IPS-NIHi7 (cell line): ENCODE measurements at regions not wholly inside any gene's neighbourhood (a gene's known extent, or its start where the extent isn't known, plus 50 kb on each side); places are given as distances from the start of the nearest gene placed in this dataset.

Experiments
- DNase-seq: peaks from one replicate; pipeline ENCODE4 v3.0.0; 2012; ENCODE audit warnings: mixed read lengths; ENCODE audit errors: extremely low spot score

GRCh38 chr3:24641628-24642027 lies 147.0 kb upstream of the THRB start:
- no peak for DNase-seq

DNA sequence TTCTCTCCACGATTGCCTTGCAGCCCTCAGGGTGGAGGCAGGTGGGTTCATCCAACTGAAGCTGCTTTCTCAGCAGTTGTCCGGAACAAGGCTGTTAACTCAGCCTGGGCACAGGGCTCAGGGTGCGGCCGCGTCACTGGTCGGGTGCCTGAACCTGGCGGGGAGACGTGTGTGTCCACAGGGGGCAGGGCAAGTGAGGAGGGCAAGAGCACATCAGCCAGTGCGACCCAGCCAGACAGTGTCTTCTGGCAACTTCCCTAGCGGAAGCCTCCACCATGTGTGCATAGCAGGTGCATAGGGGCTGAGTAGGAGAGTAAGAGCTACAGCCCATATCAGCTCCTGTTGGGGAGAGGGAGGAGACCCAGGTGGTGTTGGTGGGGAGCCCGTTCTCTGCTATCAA lies 150.4 kb upstream of the THRB start:
- DNase-seq, result no peak

DNA sequence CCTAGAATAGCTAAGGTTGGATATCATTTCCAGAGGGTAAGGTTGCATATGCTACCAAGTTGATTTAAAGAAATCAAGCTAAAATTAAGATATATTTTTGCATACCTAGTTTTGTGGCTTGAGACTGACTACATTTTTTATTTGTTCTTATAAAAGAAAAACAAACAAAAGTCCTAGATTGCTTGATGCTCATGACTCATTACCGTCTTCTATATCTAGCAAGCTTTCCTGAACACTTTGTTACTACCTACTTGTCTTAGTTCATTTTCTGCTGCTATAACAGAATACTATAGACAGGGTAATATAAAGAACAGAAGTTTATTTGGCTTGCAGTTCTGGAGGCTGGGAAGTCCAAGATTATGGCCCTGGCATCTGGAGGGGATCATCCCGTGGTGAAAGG lies 152.1 kb upstream of the THRB start:
- no peak for DNase-seq

- DNase-seq, result no peak
Measured at GRCh38 chr3:24648063-24648462, 153.4 kb upstream of the THRB start.

- DNase-seq, result no peak
Measured at GRCh38 chr3:24650839-24651238, 156.2 kb upstream of the THRB start.

DNA sequence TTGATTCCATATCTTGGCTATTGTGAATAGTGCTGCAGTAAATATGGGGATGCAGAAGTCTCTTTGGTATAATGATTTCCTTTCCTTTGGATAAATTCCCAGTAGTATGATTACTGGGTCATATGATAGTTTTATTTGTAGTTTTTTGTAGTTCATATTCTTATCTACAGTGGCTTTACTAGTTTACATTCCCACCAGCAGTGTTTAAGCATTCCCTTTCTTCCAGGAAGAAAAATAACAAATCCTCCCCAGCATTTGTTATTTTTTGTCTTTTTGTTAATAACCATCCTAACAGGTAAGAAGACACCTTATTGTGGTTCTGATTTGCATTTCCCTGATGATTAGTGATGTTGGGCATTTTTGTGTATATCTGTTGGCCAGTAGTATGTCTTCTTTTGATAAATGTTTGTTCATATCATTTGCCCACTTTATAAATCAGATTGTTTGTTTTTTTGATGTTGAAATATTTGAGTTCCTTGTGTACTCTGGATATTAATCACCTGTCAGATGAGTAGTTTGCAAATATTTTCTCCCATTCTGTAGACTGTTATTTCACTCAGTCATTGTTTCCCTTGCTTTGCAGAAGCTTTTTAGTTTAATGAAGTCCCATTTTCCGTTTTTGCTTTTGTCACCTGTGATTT lies 163.3 kb upstream of the THRB start:
- no peak for DNase-seq

- no peak for DNase-seq
Measured at GRCh38 chr3:24661175-24661584, 166.5 kb upstream of the THRB start.

DNA sequence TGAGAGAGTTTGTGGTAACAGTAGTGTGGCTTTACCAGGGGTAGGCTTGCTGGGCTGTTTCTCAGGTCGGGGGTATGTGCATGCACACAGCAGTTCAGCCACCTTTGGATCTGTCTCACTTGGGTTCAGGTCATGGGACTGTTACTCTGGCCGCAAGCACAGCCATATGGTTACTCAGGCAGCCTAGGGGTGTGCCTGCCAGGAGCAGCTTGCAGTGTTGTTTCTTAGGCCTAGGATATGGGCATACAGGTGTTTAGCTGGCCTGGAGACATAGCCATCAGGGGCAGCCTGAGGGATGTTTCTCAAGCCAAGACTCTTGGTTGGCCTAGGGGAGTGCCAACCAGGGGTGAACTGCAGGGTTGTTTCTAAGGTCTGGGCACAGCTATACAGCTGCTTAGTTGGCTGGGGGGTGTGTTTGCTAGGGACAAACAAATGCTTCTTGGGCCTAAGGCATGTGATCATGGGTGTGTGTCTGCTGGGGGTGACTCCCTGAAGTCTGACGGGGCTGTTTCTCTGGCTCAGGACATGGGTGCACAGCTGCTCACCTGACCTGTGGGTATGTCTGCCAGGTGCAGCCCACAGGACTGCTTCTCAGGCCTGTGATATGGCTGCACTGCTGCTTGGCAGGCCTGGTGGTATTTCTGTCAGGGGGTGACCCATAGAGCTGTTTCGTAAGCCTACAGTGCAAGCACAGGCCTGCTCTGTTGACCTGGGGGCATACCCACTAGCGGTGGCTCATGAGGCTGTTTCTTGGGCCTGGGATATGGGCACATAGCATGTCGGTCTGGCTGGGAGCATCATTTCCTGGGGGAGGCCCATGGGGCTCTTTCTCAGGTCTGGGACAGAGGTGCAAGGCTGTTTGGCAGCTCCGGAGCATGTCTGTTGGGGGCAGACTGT lies 168.0 kb upstream of the THRB start:
- no peak for DNase-seq

DNA sequence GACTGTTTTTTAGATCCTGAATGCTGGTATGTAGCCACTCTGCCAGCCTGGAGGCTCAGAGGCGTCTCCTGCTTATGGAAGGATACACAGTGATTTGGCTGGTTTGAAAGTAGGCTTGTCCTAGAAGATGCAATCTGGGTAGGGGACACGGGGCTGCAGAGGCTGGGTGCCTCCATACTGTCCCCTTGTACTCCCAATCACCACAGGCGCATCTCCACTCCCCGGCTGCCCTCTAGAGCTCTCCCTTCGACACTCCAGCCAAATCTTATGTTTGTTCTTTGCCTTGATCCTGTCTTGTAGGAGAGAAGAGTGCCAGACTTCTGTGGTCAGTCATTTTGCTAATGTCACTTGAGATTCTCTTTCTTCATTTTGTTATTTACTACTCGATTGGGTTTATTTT lies 168.8 kb upstream of the THRB start:
- no peak for DNase-seq

DNA sequence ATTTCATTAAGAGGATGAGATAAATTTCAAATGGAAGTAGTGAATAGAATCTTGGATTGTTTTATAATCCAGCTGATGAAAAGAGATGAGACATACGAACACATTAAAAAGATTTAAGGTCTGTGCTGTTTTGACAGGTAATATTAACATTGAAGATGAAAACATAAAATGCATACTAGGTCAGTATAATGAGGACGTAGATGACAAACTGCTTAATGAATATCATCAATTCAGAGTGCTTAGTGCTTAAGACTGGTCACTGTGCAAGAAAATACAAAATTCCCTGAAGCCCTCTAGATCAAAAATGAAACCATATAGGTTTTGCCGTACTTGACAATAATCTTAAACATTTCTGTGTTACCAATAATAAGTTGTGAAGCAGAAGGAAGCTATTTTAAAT lies 173.4 kb upstream of the THRB start:
- DNase-seq, result no peak

DNA sequence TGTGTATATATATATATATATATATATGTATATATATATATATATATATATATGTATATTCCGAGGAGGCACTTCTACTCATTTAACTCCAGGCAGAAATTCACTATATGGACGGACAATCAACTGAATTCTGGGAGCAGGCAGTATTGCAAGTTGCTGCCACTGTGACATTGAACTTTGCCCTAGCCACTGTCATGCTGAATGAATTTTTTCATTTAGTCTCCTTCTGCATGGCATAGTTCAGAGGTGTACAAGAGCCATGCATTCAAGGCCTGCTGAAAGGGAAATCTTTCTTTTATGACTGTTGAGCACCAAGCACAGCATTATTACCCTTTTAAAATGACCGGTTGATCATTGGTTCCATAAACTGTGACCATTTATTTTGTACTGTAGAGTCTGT lies 176.2 kb upstream of the THRB start:
- no peak for DNase-seq

GRCh38 chr3:24673596-24673995 lies 178.9 kb upstream of the THRB start:
- DNase-seq, result no peak

DNA sequence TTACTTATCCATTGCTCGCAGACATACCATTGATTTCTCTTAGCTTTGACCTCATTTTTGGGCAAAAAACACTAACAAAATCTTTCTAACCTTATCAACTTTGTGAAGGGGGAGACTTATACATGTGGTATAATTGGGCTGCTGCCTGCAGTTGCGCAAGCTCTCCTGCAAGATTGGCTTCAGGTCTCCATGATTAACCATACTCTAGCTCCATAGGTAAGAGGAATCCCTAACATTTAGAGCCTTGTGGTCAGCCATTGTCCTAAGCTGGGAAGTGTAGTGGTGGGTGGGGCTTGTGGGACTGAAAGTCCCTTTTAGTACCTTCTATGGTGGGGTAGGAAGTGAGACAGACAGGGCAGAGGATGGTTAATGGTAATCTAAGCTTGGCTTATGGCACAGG lies 179.6 kb upstream of the THRB start:
- DNase-seq, result peak; percentile 9

GRCh38 chr3:24678021-24678420 lies 183.4 kb upstream of the THRB start:
- DNase-seq, result no peak

- DNase-seq, result no peak
Measured at GRCh38 chr3:24678421-24678865, 183.8 kb upstream of the THRB start.

GRCh38 chr3:24679429-24679828 lies 184.8 kb upstream of the THRB start:
- DNase-seq, result no peak

DNA sequence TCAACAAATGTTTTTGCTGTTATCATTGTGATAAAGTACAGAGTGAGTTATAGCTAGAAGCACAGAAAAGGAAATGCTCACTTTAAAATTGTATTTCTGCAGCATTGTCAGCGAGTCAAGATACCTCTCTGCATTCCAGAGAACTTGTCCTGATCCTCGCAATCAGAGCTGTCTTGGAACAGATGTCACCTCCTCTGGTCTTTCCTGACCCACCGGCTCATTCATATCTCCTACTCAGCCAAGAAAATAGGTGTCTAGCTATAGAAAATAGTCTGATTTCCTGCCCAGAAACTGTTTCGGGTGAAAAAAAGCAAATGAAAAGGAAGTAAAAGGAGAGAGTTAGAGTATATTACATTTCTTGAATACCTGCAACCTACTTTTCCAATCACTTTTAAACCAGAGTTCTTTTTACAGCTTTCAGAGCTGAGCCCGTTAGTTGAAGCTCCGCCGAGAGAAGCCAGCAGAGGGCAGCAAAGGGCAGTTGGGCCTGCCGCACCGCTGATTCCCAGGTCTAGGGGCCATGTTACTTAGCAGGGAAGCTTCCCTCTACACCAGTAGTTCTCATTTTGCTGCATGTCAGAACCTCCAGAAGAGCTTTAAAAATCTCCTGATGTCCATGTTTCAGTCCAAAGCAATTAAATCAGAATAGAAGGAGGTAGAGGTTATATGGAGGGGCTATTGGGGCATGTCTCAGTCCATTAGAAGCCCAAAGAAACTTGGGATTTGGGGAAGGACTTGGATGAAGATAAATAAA lies 185.7 kb upstream of the THRB start:
- peak; percentile 81 for DNase-seq

GRCh38 chr3:24682141-24682547 lies 187.5 kb upstream of the THRB start:
- DNase-seq, result no peak

DNA sequence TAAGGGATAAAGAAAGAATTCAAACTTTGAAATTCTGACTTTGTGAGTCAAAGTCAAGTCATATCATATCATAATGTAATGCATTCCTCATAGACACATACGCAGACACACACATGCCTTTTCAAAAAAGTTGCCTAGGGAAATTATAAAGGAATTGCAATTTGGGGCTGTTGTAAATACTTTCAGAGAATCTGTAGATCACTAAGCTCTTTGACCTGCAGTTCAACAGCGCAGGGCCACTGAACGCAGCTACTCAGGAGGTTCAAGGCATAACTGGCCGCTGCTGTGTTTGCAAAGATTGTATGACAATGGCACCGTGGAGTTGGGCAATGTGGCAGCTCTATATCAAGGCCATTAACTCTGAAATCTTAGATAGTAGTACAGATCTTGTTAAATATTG lies 188.4 kb upstream of the THRB start:
- DNase-seq, result no peak

GRCh38 chr3:24683633-24684384 lies 189.2 kb upstream of the THRB start:
- DNase-seq, result no peak

DNA sequence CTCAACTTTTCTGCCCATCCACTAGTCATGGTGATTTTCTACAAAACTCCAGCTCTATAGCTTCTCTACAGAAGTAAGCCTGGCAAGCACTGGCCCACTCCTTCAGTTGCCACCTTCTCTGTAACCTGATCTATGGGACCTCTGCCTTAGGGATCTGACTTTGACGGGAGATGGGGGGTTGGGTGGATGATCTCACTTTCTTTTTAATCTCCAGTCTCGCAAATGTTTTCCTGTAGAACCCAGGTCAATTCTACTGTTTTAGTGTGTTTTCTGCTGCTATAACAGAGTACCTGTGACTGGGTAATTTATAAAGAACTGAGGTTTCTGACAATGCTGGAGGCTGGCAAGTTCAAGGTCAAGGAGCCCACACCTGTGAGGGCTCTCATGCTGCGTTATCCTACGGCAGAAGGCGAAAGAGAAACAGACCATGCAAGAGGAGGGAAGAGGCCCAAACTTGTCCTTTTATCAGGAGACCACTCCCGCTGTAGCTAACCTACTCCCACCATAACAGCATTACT lies 189.9 kb upstream of the THRB start:
- peak; percentile 52 for DNase-seq

GRCh38 chr3:24686808-24687207 lies 192.2 kb upstream of the THRB start:
- no peak for DNase-seq
